H1 (cell line): ENCODE measurements at regions not wholly inside any gene's neighbourhood (a gene's known extent, or its start where the extent isn't known, plus 50 kb on each side); places are given as distances from the start of the nearest gene placed in this dataset.

Experiments used
- CBX8 ChIP-seq: fragments of 300-800, 300-1000 bp; sonication (generic); IDR thresholded peaks from 2 replicates; pipeline ENCODE4 v1.7.1; 2016; ENCODE audit warnings: low read depth, low read length, borderline replicate concordance
- CEBPB ChIP-seq: IDR thresholded peaks from 2 replicates; pipeline ENCODE4 v1.6.1; 2012; ENCODE audit warnings: low read depth, low read length
- CHD7 ChIP-seq: fragments of 300-600 bp; sonication (generic); IDR thresholded peaks from 2 replicates; pipeline ENCODE4 v1.7.1; 2012; ENCODE audit warnings: low read length, moderate library complexity, mild to moderate bottlenecking, inconsistent platforms; ENCODE audit not compliant: insufficient replicate concordance
- SRF ChIP-seq: IDR thresholded peaks from 2 replicates; pipeline ENCODE4 v1.6.1; 2011; ENCODE audit warnings: mild to moderate bottlenecking, low read depth, low read length, moderate library complexity
- ZNF274 ChIP-seq: IDR thresholded peaks from 2 replicates; pipeline ENCODE4 v1.7.0; 2012; ENCODE audit warnings: low read length, borderline replicate concordance; ENCODE audit errors: extremely low read depth

- TF ChIP-seq CHD7 (no peak), CBX8 (no peak), CEBPB (no peak), SRF (no peak), ZNF274 (no peak)
Observed at GRCh38 chr2:41576423-41576822, 471.4 kb upstream of the PKDCC start (continued).
